GM21528 (cell line): ENCODE measurements at regions not wholly inside any gene's neighbourhood (a gene's known extent, or its start where the extent isn't known, plus 50 kb on each side); places are given as distances from the start of the nearest gene placed in this dataset.
"Not testable (repeated sequence)": the region's sequence is repeated elsewhere in the genome, so short reads cannot be mapped to it uniquely, and the experiment has no call there.

Source experiments
- ATAC-seq: cut with Tn5 transposase; IDR thresholded peaks from one replicate; pipeline ENCODE4 v1.9.1; 2021; ENCODE audit warnings: mild to moderate bottlenecking, moderate library complexity; ENCODE audit not compliant: unreplicated experiment, low FRiP score

GRCh38 chr18:55908901-55909366 is 320.9 kb upstream of the TCF4 start:
- no peak for ATAC-seq

GRCh38 chr18:55907453-55908175 is 319.6 kb upstream of the TCF4 start:
- ATAC-seq, result no peak

- no peak for ATAC-seq
Observed at GRCh38 chr18:55906536-55906935, 318.5 kb upstream of the TCF4 start.

GRCh38 chr18:55903911-55904310 is 315.9 kb upstream of the TCF4 start:
- no peak for ATAC-seq

- ATAC-seq, result no peak
Observed at GRCh38 chr18:55900380-55900779, 312.4 kb upstream of the TCF4 start.

GRCh38 chr18:55897091-55897689 is 309.2 kb upstream of the TCF4 start:
- no peak for ATAC-seq

- ATAC-seq, result no peak
Observed at GRCh38 chr18:55893948-55894347, 306.0 kb upstream of the TCF4 start.

- not testable (repeated sequence) for ATAC-seq
Observed at GRCh38 chr18:55892862-55893813, 305.1 kb upstream of the TCF4 start.

GRCh38 chr18:55886886-55887285 is 298.9 kb upstream of the TCF4 start:
- no peak for ATAC-seq

GRCh38 chr18:55884498-55884897 is 296.5 kb upstream of the TCF4 start:
- ATAC-seq, result no peak

GRCh38 chr18:55880617-55881016 is 292.6 kb upstream of the TCF4 start:
- no peak for ATAC-seq

GRCh38 chr18:55879331-55879730 is 291.3 kb upstream of the TCF4 start:
- ATAC-seq, result no peak

- no peak for ATAC-seq
Observed at GRCh38 chr18:55878224-55878623, 290.2 kb upstream of the TCF4 start.

- ATAC-seq, result no peak
Observed at GRCh38 chr18:55877321-55877720, 289.3 kb upstream of the TCF4 start.

- no peak for ATAC-seq
Observed at GRCh38 chr18:55876254-55876653, 288.3 kb upstream of the TCF4 start.

GRCh38 chr18:55875371-55875901 is 287.4 kb upstream of the TCF4 start:
- ATAC-seq, result no peak

- no peak for ATAC-seq
Observed at GRCh38 chr18:55869556-55870501, 281.8 kb upstream of the TCF4 start.

- no peak for ATAC-seq
Observed at GRCh38 chr18:55868909-55869308, 280.9 kb upstream of the TCF4 start.

GRCh38 chr18:55866886-55867285 is 278.9 kb upstream of the TCF4 start:
- ATAC-seq, result no peak

GRCh38 chr18:55866006-55866405 is 278.0 kb upstream of the TCF4 start:
- ATAC-seq, result no peak
